ENCODE measurements at regions not wholly inside any gene's neighbourhood (a gene's known extent, or its start where the extent isn't known, plus 50 kb on each side); places are given as distances from the start of the nearest gene placed in this dataset.

GRCh38 chr20:48102076-48102787 lies 317.0 kb upstream of the SULF2 start:
- no peak for DNase-seq

DNA sequence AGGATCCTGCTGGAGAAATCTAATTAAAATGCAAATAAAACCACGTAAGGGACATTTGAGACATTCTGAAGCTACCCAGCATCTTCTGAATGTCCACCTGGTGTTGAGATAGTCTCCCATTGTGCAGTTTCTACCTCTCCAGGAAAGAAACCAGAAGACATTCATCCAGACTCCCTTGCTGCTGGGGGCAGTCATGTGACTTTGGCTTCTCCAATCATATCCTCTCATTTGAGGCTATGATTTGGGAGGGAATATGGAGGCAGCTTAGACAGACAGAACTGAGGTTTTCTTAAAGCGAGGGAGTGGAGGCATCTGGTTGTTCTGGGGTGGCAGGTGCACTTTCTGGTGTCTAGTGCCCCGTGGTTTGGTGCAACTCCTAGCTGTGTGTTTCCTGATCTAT lies 315.2 kb upstream of the SULF2 start:
- no peak for DNase-seq

- no peak for DNase-seq
These were observed 313.6 kb upstream of the SULF2 start for GRCh38 chr20:48098866-48099265.

GRCh38 chr20:48098099-48098498 lies 312.8 kb upstream of the SULF2 start:
- no peak for DNase-seq

DNA sequence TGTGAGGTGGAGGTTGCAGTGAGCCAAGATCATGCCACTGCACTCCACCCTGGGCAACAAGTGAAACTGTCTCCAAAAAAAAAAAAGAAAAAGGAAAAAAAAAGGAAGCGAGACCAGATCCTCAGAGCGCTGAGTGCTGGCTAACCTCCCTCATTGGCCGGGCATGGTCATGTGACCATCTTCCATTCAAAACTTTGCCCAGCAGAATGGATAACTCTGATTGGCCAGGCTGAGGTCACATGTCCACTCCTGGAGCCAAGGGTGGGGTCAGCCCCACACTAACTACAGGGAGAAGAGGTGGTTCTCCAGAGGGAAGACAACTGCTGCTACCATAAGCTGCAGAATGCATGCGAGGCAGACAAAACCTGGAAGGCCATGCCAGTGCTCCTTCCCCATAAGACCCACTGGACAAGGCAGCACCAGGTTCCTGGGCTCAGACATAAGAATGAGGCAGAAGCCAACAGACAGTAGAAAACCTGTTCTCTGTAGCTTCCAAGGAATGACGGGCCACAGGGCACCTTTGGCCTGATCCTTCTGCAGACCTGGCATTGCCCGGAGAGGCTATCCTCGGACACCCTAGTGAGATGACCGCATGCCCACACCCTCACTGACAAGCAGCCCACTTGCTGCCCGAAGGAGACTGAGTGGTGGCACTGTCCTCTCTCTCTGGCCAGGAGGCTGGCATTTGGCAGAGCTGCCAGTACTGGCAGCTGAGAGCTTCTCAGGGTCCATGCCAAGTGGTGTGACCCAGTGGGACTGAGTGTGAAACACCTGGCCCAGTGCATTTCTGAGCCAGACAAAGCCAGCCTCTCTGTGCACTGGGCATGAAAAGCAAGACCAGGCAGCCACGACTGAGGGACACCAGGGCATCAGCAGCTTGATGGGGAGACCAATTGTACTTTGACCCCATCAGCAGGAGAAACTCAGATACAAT lies 311.9 kb upstream of the SULF2 start:
- no peak for DNase-seq

GRCh38 chr20:48096212-48096875 lies 311.1 kb upstream of the SULF2 start:
- no peak for DNase-seq

- no peak for DNase-seq
These were observed 309.7 kb upstream of the SULF2 start for GRCh38 chr20:48094944-48095343.

DNA sequence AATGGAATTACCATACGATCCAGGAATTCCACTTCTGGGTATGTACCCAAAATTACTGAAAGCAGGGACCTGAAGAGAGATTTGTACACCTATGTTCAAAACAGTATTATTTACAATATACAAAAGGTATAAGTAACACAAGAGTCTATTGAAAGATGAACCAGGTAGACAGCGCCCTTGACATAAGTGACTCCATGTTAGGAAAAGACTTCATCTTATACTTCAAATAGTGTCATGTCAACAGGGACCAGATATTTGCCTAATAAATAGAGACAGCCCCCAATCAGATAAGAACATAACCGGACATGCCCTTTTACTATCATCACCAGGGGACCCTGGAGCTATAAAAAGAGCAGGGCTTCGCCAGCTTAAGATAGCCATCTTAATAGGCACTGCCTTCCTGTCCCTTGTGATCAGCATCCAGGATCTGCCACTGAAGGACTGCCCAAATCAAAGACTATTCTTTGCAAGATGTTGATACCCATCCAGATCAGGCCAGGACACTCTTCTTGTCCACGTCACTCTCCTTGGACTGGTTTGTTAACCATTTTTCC lies 309.0 kb upstream of the SULF2 start:
- DNase-seq: no peak

- no peak for DNase-seq
These were observed 307.5 kb upstream of the SULF2 start for GRCh38 chr20:48092596-48093280.

- no peak for DNase-seq
These were observed 305.5 kb upstream of the SULF2 start for GRCh38 chr20:48090784-48091183.

DNA sequence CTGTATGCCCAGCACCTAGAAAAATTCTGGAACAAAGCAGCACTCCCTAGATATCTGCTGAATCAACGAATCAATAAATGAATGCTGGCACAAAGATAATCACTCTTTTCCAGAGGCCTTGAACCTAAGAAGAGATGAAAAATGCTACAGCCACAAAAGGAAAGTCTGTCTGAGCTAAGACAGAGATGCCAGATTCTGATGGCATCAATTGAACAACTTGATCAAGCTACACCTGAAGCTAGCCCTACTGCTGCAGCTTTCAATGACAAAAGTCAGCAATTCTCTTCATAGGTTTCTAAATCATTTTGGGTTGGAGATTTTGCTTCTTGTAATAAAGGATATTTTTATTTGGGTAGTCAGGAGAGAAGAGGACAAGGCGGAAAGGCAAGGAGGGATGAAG lies 305.0 kb upstream of the SULF2 start:
- DNase-seq: no peak

DNA sequence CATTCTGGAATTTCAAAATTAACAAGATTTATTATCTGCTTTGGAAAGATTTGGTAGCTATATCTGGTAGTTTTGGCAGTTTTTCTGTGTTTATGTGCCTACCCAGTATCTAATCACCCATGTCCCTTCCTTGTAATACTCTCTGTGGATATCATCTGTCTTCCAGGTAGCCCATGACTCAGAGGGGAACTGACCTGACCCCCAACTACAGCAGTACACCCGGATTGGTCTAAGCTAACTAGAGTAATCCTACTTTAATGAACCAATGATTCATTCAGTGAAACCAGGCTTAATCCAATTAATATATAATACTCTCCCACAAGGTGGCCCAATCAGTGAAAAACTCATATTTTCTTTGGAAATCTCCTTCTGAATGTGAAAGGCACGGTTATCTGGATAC lies 295.3 kb upstream of the SULF2 start:
- no peak for DNase-seq

GRCh38 chr20:48079028-48079427 lies 293.7 kb upstream of the SULF2 start:
- no peak for DNase-seq

DNA sequence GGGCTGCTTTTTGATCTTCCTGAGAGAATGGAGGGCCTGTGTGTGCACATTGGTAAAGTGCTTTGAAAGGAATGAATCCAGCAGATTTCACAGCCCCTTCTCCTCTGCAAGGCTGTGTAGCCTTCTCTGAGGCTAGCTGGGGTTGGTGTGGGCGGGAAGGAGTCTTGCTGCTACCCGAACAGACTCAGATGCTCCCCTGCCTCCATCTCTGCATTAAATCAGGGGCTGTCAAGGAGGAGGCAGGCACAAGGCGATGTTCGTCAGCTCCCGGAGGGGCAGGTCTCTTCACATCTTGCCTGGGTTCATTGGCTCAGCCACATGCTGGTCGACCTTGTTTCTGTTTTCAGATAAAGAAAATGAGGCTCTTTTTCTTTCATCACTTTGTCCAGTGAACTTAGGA lies 291.5 kb upstream of the SULF2 start:
- DNase-seq: no peak

- DNase-seq: no peak
These were observed 291.0 kb upstream of the SULF2 start for GRCh38 chr20:48076247-48076646.

DNA sequence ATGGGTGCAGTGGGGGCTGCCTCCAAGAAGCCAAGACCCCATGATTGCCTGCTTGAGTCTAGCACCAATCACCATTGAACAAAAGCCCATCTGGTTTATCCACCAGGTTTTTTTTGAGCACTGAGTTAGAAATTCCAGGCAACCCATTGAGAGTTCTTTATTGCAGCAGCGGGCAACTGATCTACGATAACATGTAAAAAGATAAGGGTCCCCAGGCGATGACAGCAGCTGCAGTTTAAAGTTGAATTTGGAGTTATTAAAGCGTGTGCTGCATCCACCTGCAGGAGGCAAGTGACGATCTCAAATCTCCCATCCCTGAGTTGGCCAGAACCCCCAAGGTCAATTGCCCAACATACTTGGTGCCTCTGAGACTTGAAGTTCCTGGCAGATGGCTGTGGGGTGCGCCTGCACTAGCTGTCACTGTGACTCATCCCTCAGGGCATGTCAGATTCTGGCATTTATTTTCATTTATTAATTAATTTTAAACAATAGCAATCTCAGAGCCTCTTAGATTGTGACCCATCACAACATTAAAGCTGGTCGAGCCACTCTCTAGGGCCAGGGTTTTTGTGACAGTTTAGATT lies 290.4 kb upstream of the SULF2 start:
- no peak for DNase-seq

GRCh38 chr20:48070991-48071652 lies 285.8 kb upstream of the SULF2 start:
- DNase-seq: no peak

DNA sequence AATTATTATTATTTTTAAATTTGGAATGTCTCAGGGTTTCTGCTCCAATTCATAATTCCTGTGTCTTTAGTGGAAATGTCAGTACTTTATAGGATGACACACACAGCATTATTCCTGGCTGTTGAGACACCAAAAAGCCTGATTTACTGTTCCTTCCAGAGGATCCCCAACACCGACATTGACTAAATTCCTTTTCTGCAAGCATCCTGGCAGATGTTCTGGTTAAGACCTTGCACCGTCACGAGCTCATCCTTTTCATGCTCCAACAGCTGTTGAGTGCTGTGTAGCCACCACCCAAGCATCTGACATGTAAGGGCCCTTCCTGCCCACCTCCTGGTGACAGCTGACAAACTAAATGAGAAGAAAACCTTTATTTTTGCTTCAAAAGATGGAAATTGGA lies 284.3 kb upstream of the SULF2 start:
- no peak for DNase-seq

- no peak for DNase-seq
These were observed 281.6 kb upstream of the SULF2 start for GRCh38 chr20:48066851-48067250.

GRCh38 chr20:48066246-48066645 lies 281.0 kb upstream of the SULF2 start:
- DNase-seq: no peak

DNA sequence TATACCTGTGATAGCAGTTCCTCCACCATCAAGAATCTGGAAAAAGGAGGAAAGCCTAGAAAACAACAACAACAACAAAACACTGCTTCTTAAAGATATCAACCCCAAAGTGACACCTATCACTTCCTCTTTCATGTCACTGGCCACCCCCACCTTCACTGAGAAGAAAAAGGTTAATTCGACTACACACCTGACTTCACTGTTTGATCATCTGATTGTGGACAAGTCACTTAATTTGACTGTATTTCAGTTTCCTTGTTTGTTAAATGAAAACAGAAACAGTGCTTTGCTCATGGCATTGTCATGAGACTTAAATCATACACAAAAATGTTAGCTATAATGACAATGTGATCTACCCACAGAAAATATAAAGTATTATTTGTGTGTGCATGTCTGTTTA lies 280.6 kb upstream of the SULF2 start:
- no peak for DNase-seq

- no peak for DNase-seq
These were observed 279.6 kb upstream of the SULF2 start for GRCh38 chr20:48064929-48065328.
